Bronchial epithelial cell (primary cell): ENCODE measurements at regions not wholly inside any gene's neighbourhood (a gene's known extent, or its start where the extent isn't known, plus 50 kb on each side); places are given as distances from the start of the nearest gene placed in this dataset.

Experiments used
- DNase-seq: peaks from one replicate; pipeline ENCODE4 v3.0.0-alpha.2; 2010; ENCODE audit warnings: low read depth
- FAIRE-seq: peaks from 2 replicates; lab custom pipeline; 2011; peaks lifted over from hg19 to GRCh38; lab: Jason Lieb, UNC
- H3K27me3 ChIP-seq: 2 replicates; pipeline ENCODE4 v1.5.1; 2011; ENCODE audit warnings: low read length; ENCODE audit not compliant: control insufficient read depth, insufficient read depth
- H3K36me3 ChIP-seq: 2 replicates; pipeline ENCODE4 v1.5.1; 2011; ENCODE audit warnings: low read length; ENCODE audit not compliant: control insufficient read depth, insufficient read depth
- H3K4me3 ChIP-seq: 2 replicates; pipeline ENCODE4 v1.5.1; 2011; ENCODE audit warnings: mild to moderate bottlenecking, low read depth, low read length, control low read depth
- CTCF ChIP-seq: IDR thresholded peaks from 2 replicates; pipeline ENCODE4 v1.5.1; 2011; ENCODE audit warnings: mild to moderate bottlenecking, moderate library complexity, low read length, control low read depth, inconsistent platforms; ENCODE audit not compliant: insufficient read depth, severe bottlenecking

GRCh38 chr9:89891591-89892304 lies 286.9 kb downstream of the GADD45G start:
- FAIRE-seq = no peak
- Histone ChIP-seq H3K4me3 (no peak overlapping the region), H3K27me3 (peaks cover 2% of the 10 kb centered on the region), H3K36me3 (no peaks in the 10 kb centered on the region)
- TF ChIP-seq CTCF = no peak
- no peak for DNase-seq

GRCh38 chr9:89892920-89893319 lies 288.1 kb downstream of the GADD45G start:
- DNase-seq (no peak), FAIRE-seq (no peak)
- no peak for TF ChIP-seq CTCF
- H3K27me3 ChIP-seq = peaks cover 4% of the 10 kb centered on the region
- no peak overlapping the region for H3K4me3 ChIP-seq
- H3K36me3 ChIP-seq = no peaks in the 10 kb centered on the region

GRCh38 chr9:89893886-89894285 lies 289.1 kb downstream of the GADD45G start:
- FAIRE-seq = no peak
- H3K27me3 ChIP-seq = peaks cover 4% of the 10 kb centered on the region
- no peaks in the 10 kb centered on the region for H3K36me3 ChIP-seq
- H3K4me3 ChIP-seq = no peak overlapping the region
- no peak for TF ChIP-seq CTCF
- no peak for DNase-seq

- Histone ChIP-seq H3K27me3 (peaks cover 5% of the 10 kb centered on the region), H3K4me3 (no peak overlapping the region), H3K36me3 (no peaks in the 10 kb centered on the region)
- no peak for DNase-seq
- no peak for FAIRE-seq
- no peak for TF ChIP-seq CTCF
These were observed 292.1 kb downstream of the GADD45G start for GRCh38 chr9:89896806-89897340.

GRCh38 chr9:89899573-89899972 lies 294.8 kb downstream of the GADD45G start:
- Histone ChIP-seq H3K4me3 (no peak overlapping the region), H3K27me3 (peaks cover 6% of the 10 kb centered on the region), H3K36me3 (no peaks in the 10 kb centered on the region)
- DNase-seq (no peak), FAIRE-seq (no peak)
- no peak for TF ChIP-seq CTCF
